Thyroid gland (tissue), 4 donors: ENCODE measurements at regions not wholly inside any gene's neighbourhood (a gene's known extent, or its start where the extent isn't known, plus 50 kb on each side); places are given as distances from the start of the nearest gene placed in this dataset.

Experiments
- DNase-seq, 2 donors: peaks; one replicate each; pipeline ENCODE4 v3.0.0-alpha.2; 2019
- H3K27ac ChIP-seq, 3 donors: fragments of 200-600 bp; sonication (generic); 1 replicate in 2 of 3; 2 replicates in 1 of 3; pipeline ENCODE4 v1.5.1; 2016 to 2019; ENCODE audit warnings: mild to moderate bottlenecking in 1 of 3, moderate library complexity in 1 of 3
- H3K27me3 ChIP-seq: fragments of 200-600 bp; sonication (generic); one replicate; pipeline ENCODE4 v1.5.1; 2019
- H3K36me3 ChIP-seq, 2 donors: fragments of 200-600 bp; sonication (generic); one replicate each; pipeline ENCODE4 v1.5.1; 2016 to 2019
- H3K4me1 ChIP-seq, 2 donors: fragments of 200-600 bp; sonication (generic); one replicate each; pipeline ENCODE4 v1.5.1; 2017 to 2019
- H3K4me3 ChIP-seq, 3 donors: fragments of 200-600 bp; sonication (generic); replicated peaks in 1 of 3; 1 replicate in 2 of 3; 2 replicates in 1 of 3; pipeline ENCODE4 v1.5.1; 2016; ENCODE audit warnings: mild to moderate bottlenecking in 1 of 3
- H3K9me3 ChIP-seq: fragments of 200-600 bp; sonication (generic); one replicate; pipeline ENCODE4 v1.5.1; 2017
- CTCF ChIP-seq, 6 experiments: fragments of 200-600 bp in 3 of 6; fragments of 450-650 bp in 3 of 6; sonication (generic) in 3 of 6; IDR thresholded peaks; one replicate each; pipeline ENCODE4 v1.5.1; 2016 to 2019; ENCODE audit warnings: antibody characterized with exemption in 6 of 6, mild to moderate bottlenecking in 2 of 6, inconsistent platforms in 1 of 6, moderate library complexity in 1 of 6
- POLR2A ChIP-seq, 2 donors: fragments of 450-650 bp; IDR thresholded peaks; one replicate each; pipeline ENCODE4 v1.6.1; 2017; ENCODE audit warnings: antibody characterized with exemption in 2 of 2, mild to moderate bottlenecking in 2 of 2, moderate library complexity in 1 of 2
- WGBS, 2 donors: methylation state at CpG; one replicate each; pipeline ENCODE4 v1.1.5; 2017; 5-methylcytosine and 5-hydroxymethylcytosine counted together
- intact Hi-C: fragments of 100-400 bp; cut with DNase I; formaldehyde crosslinking; loops from one replicate; pipeline ENCODE4 v1.15.1; 2023

- Histone ChIP-seq H3K4me1 (no peaks in the 10 kb centered on the region), H3K27me3 (no peaks in the 10 kb centered on the region), H3K27ac (no peak overlapping the region), H3K4me3 (no peak overlapping the region), H3K36me3 (no peaks in the 10 kb centered on the region), H3K9me3 (no peaks in the 10 kb centered on the region)
- intact Hi-C loops: no loop called here
- no peak for TF ChIP-seq CTCF (IDR thresholded peaks at IDR 0.05)
- TF ChIP-seq POLR2A (IDR thresholded peaks at IDR 0.05): no peak
- DNase-seq: no peak
Observed at GRCh38 chr9:115194216-115194615, 76.3 kb upstream of the TNC start.

GRCh38 chr9:115195912-115196311, 78.0 kb upstream of the TNC start:
- TF ChIP-seq CTCF (IDR thresholded peaks at IDR 0.05): no peak
- TF ChIP-seq POLR2A (IDR thresholded peaks at IDR 0.05): no peak
- no peak overlapping the region for H3K4me3 ChIP-seq
- H3K27ac ChIP-seq: no peak overlapping the region
- no peaks in the 10 kb centered on the region for H3K36me3 ChIP-seq
- no peaks in the 10 kb centered on the region for H3K27me3 ChIP-seq
- H3K9me3 ChIP-seq: no peaks in the 10 kb centered on the region
- intact Hi-C loops: no loop called here
- WGBS, 2 donors: 92 to 94% methylated on average over 1 of the region's 1 CpG
- DNase-seq: no peak
- H3K4me1 ChIP-seq: no peaks in the 10 kb centered on the region

- H3K4me1 ChIP-seq: no peaks in the 10 kb centered on the region
- no peak overlapping the region for H3K27ac ChIP-seq
- WGBS, 2 donors: 64 to 71% methylated on average over 3 of the region's 3 CpGs
- no peak for DNase-seq
- no peak overlapping the region for H3K4me3 ChIP-seq
- H3K27me3 ChIP-seq: no peaks in the 10 kb centered on the region
- H3K36me3 ChIP-seq: no peaks in the 10 kb centered on the region
- no peak for TF ChIP-seq POLR2A (IDR thresholded peaks at IDR 0.05)
- TF ChIP-seq CTCF (IDR thresholded peaks at IDR 0.05): no peak
- intact Hi-C loops: no loop called here
- H3K9me3 ChIP-seq: no peaks in the 10 kb centered on the region
Observed at GRCh38 chr9:115196919-115197318, 79.0 kb upstream of the TNC start.

- Histone ChIP-seq H3K4me1 (no peaks in the 10 kb centered on the region), H3K27me3 (no peaks in the 10 kb centered on the region), H3K4me3 (no peak overlapping the region), H3K36me3 (no peaks in the 10 kb centered on the region), H3K27ac (no peak overlapping the region), H3K9me3 (no peaks in the 10 kb centered on the region)
- DNase-seq: no peak
- intact Hi-C loops: no loop called here
- WGBS, 2 donors: 30 to 34% methylated on average over 4 of the region's 4 CpGs
- TF ChIP-seq POLR2A (IDR thresholded peaks at IDR 0.05) (no peak), CTCF (IDR thresholded peaks at IDR 0.05) (no peak)
Observed at GRCh38 chr9:115198001-115198400, 80.0 kb upstream of the TNC start.

GRCh38 chr9:115200711-115201505, 83.0 kb upstream of the TNC start:
- intact Hi-C loops: no loop called here
- Histone ChIP-seq H3K27ac (no peak overlapping the region), H3K9me3 (no peaks in the 10 kb centered on the region), H3K36me3 (no peaks in the 10 kb centered on the region), H3K27me3 (no peaks in the 10 kb centered on the region), H3K4me1 (no peaks in the 10 kb centered on the region), H3K4me3 (no peak overlapping the region)
- DNase-seq: no peak
- TF ChIP-seq POLR2A (IDR thresholded peaks at IDR 0.05) (no peak), CTCF (IDR thresholded peaks at IDR 0.05) (no peak)
- 54 to 70% methylated on average over 3 of the region's 3 CpGs for WGBS, 2 donors
